Fibroblast of skin of left biceps (primary cell): ENCODE measurements at regions not wholly inside any gene's neighbourhood (a gene's known extent, or its start where the extent isn't known, plus 50 kb on each side); places are given as distances from the start of the nearest gene placed in this dataset.
"Not testable (repeated sequence)": the region's sequence is repeated elsewhere in the genome, so short reads cannot be mapped to it uniquely, and the experiment has no call there.

ENCODE experiments used
- DNase-seq, 2 experiments: peaks; one replicate each; pipeline ENCODE4 v3.0.0-alpha.2; 2013; ENCODE audit warnings: low read depth in 2 of 2

GRCh38 chr3:18237251-18238005, 187.7 kb downstream of the SATB1 start:
- peak in 1 of 2 experiments; percentile 17 for DNase-seq

GRCh38 chr3:18236726-18237125, 188.4 kb downstream of the SATB1 start:
- no peak for DNase-seq

- DNase-seq = no peak
These were observed 190.3 kb downstream of the SATB1 start for GRCh38 chr3:18234717-18235335.

GRCh38 chr3:18233987-18234716, 191.0 kb downstream of the SATB1 start:
- DNase-seq = no peak

GRCh38 chr3:18232317-18232716, 192.8 kb downstream of the SATB1 start:
- DNase-seq = no peak

GRCh38 chr3:18228060-18228459, 197.1 kb downstream of the SATB1 start:
- no peak for DNase-seq

GRCh38 chr3:18225709-18226108, 199.4 kb downstream of the SATB1 start:
- DNase-seq = no peak

GRCh38 chr3:18224426-18224825, 200.7 kb downstream of the SATB1 start:
- DNase-seq = no peak

- DNase-seq = no peak
These were observed 201.2 kb downstream of the SATB1 start for GRCh38 chr3:18223974-18224373.

- DNase-seq = no peak
These were observed 201.6 kb downstream of the SATB1 start for GRCh38 chr3:18223571-18223970.

- DNase-seq = no peak
These were observed 202.5 kb downstream of the SATB1 start for GRCh38 chr3:18222686-18223085.

GRCh38 chr3:18217507-18218174, 207.5 kb downstream of the SATB1 start:
- no peak for DNase-seq

- DNase-seq = no peak
These were observed 208.1 kb downstream of the SATB1 start for GRCh38 chr3:18216996-18217395.

GRCh38 chr3:18215639-18216038, 209.5 kb downstream of the SATB1 start:
- DNase-seq = no peak

- no peak for DNase-seq
These were observed 214.0 kb downstream of the SATB1 start for GRCh38 chr3:18211116-18211515.

GRCh38 chr3:18208856-18209255, 216.3 kb downstream of the SATB1 start:
- no peak for DNase-seq

- no peak for DNase-seq
These were observed 217.0 kb downstream of the SATB1 start for GRCh38 chr3:18208091-18208490.

- DNase-seq = no peak
These were observed 217.9 kb downstream of the SATB1 start for GRCh38 chr3:18207226-18207625.

GRCh38 chr3:18205701-18206100, 219.4 kb downstream of the SATB1 start:
- DNase-seq = not testable (repeated sequence)

GRCh38 chr3:18201315-18201714, 223.8 kb downstream of the SATB1 start:
- no peak for DNase-seq

- no peak for DNase-seq
These were observed 225.4 kb downstream of the SATB1 start for GRCh38 chr3:18199757-18200156.

GRCh38 chr3:18195836-18196235, 229.3 kb downstream of the SATB1 start:
- DNase-seq = no peak
